HCT116 (cell line): ENCODE measurements at regions not wholly inside any gene's neighbourhood (a gene's known extent, or its start where the extent isn't known, plus 50 kb on each side); places are given as distances from the start of the nearest gene placed in this dataset.

ENCODE experiments used
- ATAC-seq: fragments of 200-7000 bp; cut with Tn5 transposase; 2 replicates; pipeline ENCODE4 v1.9.1; 2020; ENCODE audit warnings: mild to moderate bottlenecking, moderate library complexity
- BruUV-seq: library from RNA; stranded (reverse); fragments of 400-500 nt; replicated peaks from 2 replicates; lab custom pipeline; 2021; lab: Mats Ljungman, UMichigan
- CTCF ChIA-PET: fragments of 300-600 bp; sonication (Branson Sonifier 250); formaldehyde crosslinking; loops from one replicate; lab custom pipeline; 2021; ENCODE audit warnings: antibody characterized with exemption; lab: Charles Lee
- POLR2A ChIA-PET: fragments of 300-600, 350-600 bp; sonication (Branson Sonifier 250); formaldehyde crosslinking; loops from one replicate; lab custom pipeline; 2021; ENCODE audit warnings: antibody characterized with exemption; lab: Charles Lee
- RAD21 ChIA-PET, 2 experiments: fragments of 300-600 bp; sonication (Branson Sonifier 250); formaldehyde crosslinking; loops; one replicate each; lab custom pipeline; 2023; ENCODE audit warnings: low total read pairs in 2 of 2; ENCODE audit not compliant: uncharacterized antibody in 2 of 2, unreplicated experiment in 2 of 2, low non-redundant PET in 1 of 2; lab: Charles Lee
- DNase-seq: peaks from one replicate; pipeline ENCODE4 v3.0.0-alpha.2; 2010; ENCODE audit warnings: low read depth, low spot score
- H2AFZ ChIP-seq: fragments of 200-600 bp; shearing (Covaris generic), sonication (generic); 2 replicates; pipeline ENCODE4 v1.6.1; 2017; ENCODE audit warnings: low read depth, mixed run types, mixed read lengths, antibody characterized with exemption, low read length; ENCODE audit not compliant: poor library complexity, severe bottlenecking
- H3K27ac ChIP-seq: 2 replicates; pipeline ENCODE4 v1.5.1; 2012; ENCODE audit warnings: low read depth, low read length
- H3K27me3 ChIP-seq: fragments of 200-600 bp; sonication (generic); 2 replicates; pipeline ENCODE4 v1.6.1; 2016; ENCODE audit warnings: mixed run types, low read length, mixed read lengths; ENCODE audit not compliant: insufficient read depth
- H3K36me3 ChIP-seq, 2 experiments: fragments of 200-500 bp in 1 of 2; fragments of 200-600 bp in 1 of 2; sonication (Bioruptor generic) in 1 of 2; sonication (generic) in 1 of 2; 2 replicates each; pipeline versions ENCODE4 v1.5.1 to v1.6.1; 2014 to 2016; ENCODE audit warnings: low read length in 2 of 2, inconsistent platforms in 1 of 2, mixed read lengths in 1 of 2, mixed run types in 1 of 2; ENCODE audit not compliant: insufficient read depth in 2 of 2, control insufficient read depth in 1 of 2
- H3K4me1 ChIP-seq, 2 experiments: fragments of 200-600 bp in 1 of 2; sonication (generic) in 1 of 2; 2 replicates each; pipeline versions ENCODE4 v1.5.1 to v1.6.1; 2012 to 2017; ENCODE audit warnings: low read length in 2 of 2, inconsistent platforms in 1 of 2, mild to moderate bottlenecking in 1 of 2, mixed read lengths in 1 of 2, mixed run types in 1 of 2, moderate library complexity in 1 of 2; ENCODE audit not compliant: insufficient read depth in 2 of 2, control insufficient read depth in 1 of 2
- H3K4me2 ChIP-seq: fragments of 200-600 bp; sonication (generic); 2 replicates; pipeline ENCODE4 v1.6.1; 2017; ENCODE audit warnings: mixed run types, low read length, mixed read lengths
- H3K4me3 ChIP-seq, 2 experiments: fragments of 200-600 bp in 1 of 2; sonication (generic) in 1 of 2; replicated peaks in 1 of 2; 2 replicates each; pipeline ENCODE4 v1.5.1; 2011 to 2016; ENCODE audit warnings: low read length in 2 of 2, control low read depth in 1 of 2, low read depth in 1 of 2, mild to moderate bottlenecking in 1 of 2, mixed read lengths in 1 of 2, mixed run types in 1 of 2
- H3K79me2 ChIP-seq: fragments of 200-600 bp; sonication (generic); 2 replicates; pipeline ENCODE4 v1.6.1; 2017; ENCODE audit warnings: mild to moderate bottlenecking, mixed run types, low read length, moderate library complexity, mixed read lengths; ENCODE audit not compliant: insufficient read depth
- H3K9ac ChIP-seq: fragments of 200-600 bp; sonication (generic); 2 replicates; pipeline ENCODE4 v1.6.1; 2016; ENCODE audit warnings: low read length, mixed read lengths
- H3K9me2 ChIP-seq: fragments of 200-600 bp; sonication (generic), shearing (Covaris generic); 2 replicates; pipeline ENCODE4 v1.6.1; 2017; ENCODE audit warnings: mixed run types, mild to moderate bottlenecking, moderate library complexity; ENCODE audit not compliant: insufficient read depth
- H3K9me3 ChIP-seq, 2 experiments: fragments of 200-500 bp in 1 of 2; fragments of 200-600 bp in 1 of 2; sonication (Bioruptor generic) in 1 of 2; sonication (generic) in 1 of 2; 2 replicates each; pipeline ENCODE4 v1.6.1; 2014 to 2017; ENCODE audit warnings: low read length in 2 of 2, mixed read lengths in 2 of 2, inconsistent platforms in 1 of 2, low read depth in 1 of 2, mild to moderate bottlenecking in 1 of 2, mixed run types in 1 of 2, moderate library complexity in 1 of 2; ENCODE audit not compliant: control insufficient read depth in 1 of 2, insufficient read depth in 1 of 2
- H4K20me1 ChIP-seq: fragments of 200-600 bp; sonication (generic), shearing (Covaris generic); 2 replicates; pipeline ENCODE4 v1.6.1; 2017; ENCODE audit warnings: mixed run types, mild to moderate bottlenecking, moderate library complexity; ENCODE audit not compliant: insufficient read depth
- CBX3 ChIP-seq: IDR thresholded peaks from 2 replicates; pipeline ENCODE4 v1.6.1; 2012; ENCODE audit warnings: low read depth
- CEBPB ChIP-seq: IDR thresholded peaks from 2 replicates; pipeline ENCODE4 v1.6.1; 2012; ENCODE audit warnings: low read depth
- EGR1 ChIP-seq: IDR thresholded peaks from 2 replicates; pipeline ENCODE4 v1.6.1; 2012; ENCODE audit warnings: low read depth
- ELF1 ChIP-seq: IDR thresholded peaks from 2 replicates; pipeline ENCODE4 v1.6.1; 2012; ENCODE audit warnings: low read depth, borderline replicate concordance
- EZH2phosphoT487 ChIP-seq: fragments of 200-600 bp; IDR thresholded peaks from 2 replicates; pipeline ENCODE4 v1.6.1; 2018; ENCODE audit warnings: antibody characterized with exemption, borderline replicate concordance
- FOSL1 ChIP-seq: IDR thresholded peaks from 2 replicates; pipeline ENCODE4 v1.6.1; 2012; ENCODE audit warnings: low read depth
- JUND ChIP-seq: IDR thresholded peaks from 2 replicates; pipeline ENCODE4 v1.6.1; 2012
- RAD21 ChIP-seq: IDR thresholded peaks from 2 replicates; pipeline ENCODE4 v1.6.1; 2012; ENCODE audit warnings: low read depth, mild to moderate bottlenecking
- SP1 ChIP-seq: IDR thresholded peaks from 2 replicates; pipeline ENCODE4 v1.6.1; 2012; ENCODE audit warnings: low read depth
- SRF ChIP-seq: IDR thresholded peaks from 2 replicates; pipeline ENCODE4 v1.6.1; 2012; ENCODE audit warnings: low read depth
- TCF7L2 ChIP-seq: IDR thresholded peaks from 2 replicates; pipeline ENCODE4 v1.7.0; 2011; ENCODE audit warnings: borderline replicate concordance, inconsistent platforms; ENCODE audit not compliant: insufficient read depth, insufficient read length; ENCODE audit errors: extremely low read depth
- intact Hi-C: fragments of 100-400 bp; cut with micrococcal nuclease; formaldehyde crosslinking; loops from 2 replicates; pipeline ENCODE4 v1.10.0; 2022
- TF ChIP-seq, protein P1 (sequence below): IDR thresholded peaks from 2 replicates; pipeline ENCODE4 v1.6.1; 2012
- TF ChIP-seq, protein P2 (sequence below): IDR thresholded peaks from 2 replicates; pipeline ENCODE4 v1.6.1; 2012
- TF ChIP-seq, protein P3 (sequence below): IDR thresholded peaks from 2 replicates; pipeline ENCODE4 v1.6.1; 2012; ENCODE audit warnings: low read depth
- TF ChIP-seq, protein P4 (sequence below), 3 experiments: fragments of 200-600 bp in 1 of 3; sonication (generic) in 1 of 3; IDR thresholded peaks in 2 of 3; conservative IDR thresholded peaks in 1 of 3; 2 replicates each; pipeline ENCODE4 v1.5.1; 2012 to 2017; ENCODE audit warnings: low read depth in 2 of 3, low read length in 2 of 3, antibody characterized with exemption in 1 of 3, borderline replicate concordance in 1 of 3, control low read depth in 1 of 3, mild to moderate bottlenecking in 1 of 3, mixed read lengths in 1 of 3, mixed run types in 1 of 3, moderate library complexity in 1 of 3; ENCODE audit not compliant: insufficient read depth in 1 of 3

DNA sequence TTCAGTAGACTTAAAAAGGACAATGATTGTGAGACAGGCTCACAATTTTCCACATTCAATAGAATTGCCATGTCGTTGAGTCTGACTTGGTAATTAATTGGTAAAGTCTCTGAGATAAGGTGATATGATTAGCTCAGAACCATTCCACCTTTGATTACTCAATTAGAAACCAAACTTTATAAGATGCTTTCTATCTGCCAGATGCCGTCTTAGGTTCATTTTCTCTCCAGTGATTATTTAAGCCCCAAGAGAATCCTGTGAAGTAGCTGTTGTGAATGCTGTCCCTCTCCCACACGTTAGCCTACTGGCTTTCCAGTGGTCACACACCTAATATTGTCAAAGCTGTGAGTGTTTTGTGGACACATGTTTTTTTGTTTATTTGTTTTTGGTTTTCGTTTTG, 528.9 kb upstream of the ZNF462 start (continued):
- TF ChIP-seq, protein P1, sequence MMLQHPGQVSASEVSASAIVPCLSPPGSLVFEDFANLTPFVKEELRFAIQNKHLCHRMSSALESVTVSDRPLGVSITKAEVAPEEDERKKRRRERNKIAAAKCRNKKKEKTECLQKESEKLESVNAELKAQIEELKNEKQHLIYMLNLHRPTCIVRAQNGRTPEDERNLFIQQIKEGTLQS = no peak
- TF ChIP-seq EGR1 = no peak
- no peak for TF ChIP-seq ELF1
- no peak for TF ChIP-seq EZH2phosphoT487
- TF ChIP-seq CBX3 = no peak
- TF ChIP-seq CEBPB = no peak
- TF ChIP-seq SRF = no peak
- TF ChIP-seq SP1 = no peak
- TF ChIP-seq, protein P2, sequence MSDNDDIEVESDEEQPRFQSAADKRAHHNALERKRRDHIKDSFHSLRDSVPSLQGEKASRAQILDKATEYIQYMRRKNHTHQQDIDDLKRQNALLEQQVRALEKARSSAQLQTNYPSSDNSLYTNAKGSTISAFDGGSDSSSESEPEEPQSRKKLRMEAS = no peak
- no peak for TF ChIP-seq JUND
- TF ChIP-seq FOSL1 = no peak

DNA sequence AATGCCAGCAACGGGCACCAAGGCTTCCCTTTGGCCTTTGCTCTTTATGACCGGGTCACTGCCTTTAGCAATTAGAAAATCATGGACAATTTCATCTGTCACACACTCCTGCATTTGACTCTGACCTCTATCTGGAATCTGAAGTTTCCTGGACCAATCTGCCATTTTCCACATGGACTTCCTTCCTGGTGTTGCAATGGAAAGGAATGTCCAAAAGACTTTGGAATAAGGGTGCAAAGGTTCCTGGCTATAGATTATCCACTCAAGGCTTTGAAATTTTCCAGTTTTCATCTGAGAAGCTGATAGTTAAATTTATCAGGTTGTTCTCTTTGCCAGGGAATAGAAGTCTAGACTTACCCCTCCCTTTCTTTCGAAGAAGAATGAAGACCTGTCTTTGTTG, 523.1 kb upstream of the ZNF462 start:
- CTCF ChIA-PET = no interaction called here
- no TSS peak for BruUV-seq
- no peaks in the 10 kb centered on the region for H3K27me3 ChIP-seq
- ATAC-seq = no peak
- H3K36me3 ChIP-seq = no peaks in the 10 kb centered on the region
- no peaks in the 10 kb centered on the region for H3K79me2 ChIP-seq
- RAD21 ChIA-PET = no interaction called here
- TF ChIP-seq, protein P3, sequence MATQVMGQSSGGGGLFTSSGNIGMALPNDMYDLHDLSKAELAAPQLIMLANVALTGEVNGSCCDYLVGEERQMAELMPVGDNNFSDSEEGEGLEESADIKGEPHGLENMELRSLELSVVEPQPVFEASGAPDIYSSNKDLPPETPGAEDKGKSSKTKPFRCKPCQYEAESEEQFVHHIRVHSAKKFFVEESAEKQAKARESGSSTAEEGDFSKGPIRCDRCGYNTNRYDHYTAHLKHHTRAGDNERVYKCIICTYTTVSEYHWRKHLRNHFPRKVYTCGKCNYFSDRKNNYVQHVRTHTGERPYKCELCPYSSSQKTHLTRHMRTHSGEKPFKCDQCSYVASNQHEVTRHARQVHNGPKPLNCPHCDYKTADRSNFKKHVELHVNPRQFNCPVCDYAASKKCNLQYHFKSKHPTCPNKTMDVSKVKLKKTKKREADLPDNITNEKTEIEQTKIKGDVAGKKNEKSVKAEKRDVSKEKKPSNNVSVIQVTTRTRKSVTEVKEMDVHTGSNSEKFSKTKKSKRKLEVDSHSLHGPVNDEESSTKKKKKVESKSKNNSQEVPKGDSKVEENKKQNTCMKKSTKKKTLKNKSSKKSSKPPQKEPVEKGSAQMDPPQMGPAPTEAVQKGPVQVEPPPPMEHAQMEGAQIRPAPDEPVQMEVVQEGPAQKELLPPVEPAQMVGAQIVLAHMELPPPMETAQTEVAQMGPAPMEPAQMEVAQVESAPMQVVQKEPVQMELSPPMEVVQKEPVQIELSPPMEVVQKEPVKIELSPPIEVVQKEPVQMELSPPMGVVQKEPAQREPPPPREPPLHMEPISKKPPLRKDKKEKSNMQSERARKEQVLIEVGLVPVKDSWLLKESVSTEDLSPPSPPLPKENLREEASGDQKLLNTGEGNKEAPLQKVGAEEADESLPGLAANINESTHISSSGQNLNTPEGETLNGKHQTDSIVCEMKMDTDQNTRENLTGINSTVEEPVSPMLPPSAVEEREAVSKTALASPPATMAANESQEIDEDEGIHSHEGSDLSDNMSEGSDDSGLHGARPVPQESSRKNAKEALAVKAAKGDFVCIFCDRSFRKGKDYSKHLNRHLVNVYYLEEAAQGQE = no peak
- TF ChIP-seq TCF7L2 (no peak), EGR1 (no peak), EZH2phosphoT487 (no peak), RAD21 (no peak)
- TF ChIP-seq, protein P4, sequence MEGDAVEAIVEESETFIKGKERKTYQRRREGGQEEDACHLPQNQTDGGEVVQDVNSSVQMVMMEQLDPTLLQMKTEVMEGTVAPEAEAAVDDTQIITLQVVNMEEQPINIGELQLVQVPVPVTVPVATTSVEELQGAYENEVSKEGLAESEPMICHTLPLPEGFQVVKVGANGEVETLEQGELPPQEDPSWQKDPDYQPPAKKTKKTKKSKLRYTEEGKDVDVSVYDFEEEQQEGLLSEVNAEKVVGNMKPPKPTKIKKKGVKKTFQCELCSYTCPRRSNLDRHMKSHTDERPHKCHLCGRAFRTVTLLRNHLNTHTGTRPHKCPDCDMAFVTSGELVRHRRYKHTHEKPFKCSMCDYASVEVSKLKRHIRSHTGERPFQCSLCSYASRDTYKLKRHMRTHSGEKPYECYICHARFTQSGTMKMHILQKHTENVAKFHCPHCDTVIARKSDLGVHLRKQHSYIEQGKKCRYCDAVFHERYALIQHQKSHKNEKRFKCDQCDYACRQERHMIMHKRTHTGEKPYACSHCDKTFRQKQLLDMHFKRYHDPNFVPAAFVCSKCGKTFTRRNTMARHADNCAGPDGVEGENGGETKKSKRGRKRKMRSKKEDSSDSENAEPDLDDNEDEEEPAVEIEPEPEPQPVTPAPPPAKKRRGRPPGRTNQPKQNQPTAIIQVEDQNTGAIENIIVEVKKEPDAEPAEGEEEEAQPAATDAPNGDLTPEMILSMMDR (IDR thresholded peaks at IDR 0.05 in 2 of 3, conservative IDR thresholded peaks at IDR 0.05 in 1 of 3; ENCODE audit: borderline replicate concordance in 1 of 3, insufficient read depth in 1 of 3, low read depth in 2 of 3, low read length in 2 of 3) = no peak
- no peaks in the 10 kb centered on the region for H3K9me2 ChIP-seq
- no peaks in the 10 kb centered on the region for H3K4me1 ChIP-seq
- intact Hi-C loops = no loop called here
- H3K9ac ChIP-seq = no peak overlapping the region
- no peak overlapping the region for H3K27ac ChIP-seq
- POLR2A ChIA-PET = no interaction called here
- no peaks in the 10 kb centered on the region for H4K20me1 ChIP-seq
- H3K9me3 ChIP-seq = no peaks in the 10 kb centered on the region
- no peak overlapping the region for H2AFZ ChIP-seq
- DNase-seq = no peak
- no peak overlapping the region for H3K4me3 ChIP-seq
- no peak overlapping the region for H3K4me2 ChIP-seq
